ENCODE measurements at regions not wholly inside any gene's neighbourhood (a gene's known extent, or its start where the extent isn't known, plus 50 kb on each side); places are given as distances from the start of the nearest gene placed in this dataset.
"Not testable (repeated sequence)": the region's sequence is repeated elsewhere in the genome, so short reads cannot be mapped to it uniquely, and the experiment has no call there.

- Histone ChIP-seq H3K27ac (ENCODE audit: low read depth, low read length) (no peak overlapping the region), H3K36me3 (ENCODE audit: control insufficient read depth, insufficient read depth, low read length) (no peaks in the 10 kb centered on the region), H3K9me3 (ENCODE audit: control insufficient read depth, low read length) (no peaks in the 10 kb centered on the region), H3K27me3 (ENCODE audit: control insufficient read depth, insufficient read depth, low read length, poor library complexity, severe bottlenecking) (no peaks in the 10 kb centered on the region), H3K4me3 (ENCODE audit: low read length) (no peak overlapping the region), H3K9ac (ENCODE audit: extremely low read depth, low read length, poor library complexity, severe bottlenecking) (no peak overlapping the region), H3K4me1 (ENCODE audit: control insufficient read depth, insufficient read depth, low read length) (no peaks in the 10 kb centered on the region)
- Mint-ChIP-seq H3K9me3 (peaks cover 44% of the 10 kb centered on the region), H3K4me1 (no peaks in the 10 kb centered on the region), H3K27me3 (ENCODE audit: insufficient read depth) (no peaks in the 10 kb centered on the region), H3K36me3 (ENCODE audit: low read depth) (peaks cover 2% of the 10 kb centered on the region), H3K27ac (no peak overlapping the region), H3K4me3 (no peak overlapping the region)
- TF ChIP-seq, protein P1, sequence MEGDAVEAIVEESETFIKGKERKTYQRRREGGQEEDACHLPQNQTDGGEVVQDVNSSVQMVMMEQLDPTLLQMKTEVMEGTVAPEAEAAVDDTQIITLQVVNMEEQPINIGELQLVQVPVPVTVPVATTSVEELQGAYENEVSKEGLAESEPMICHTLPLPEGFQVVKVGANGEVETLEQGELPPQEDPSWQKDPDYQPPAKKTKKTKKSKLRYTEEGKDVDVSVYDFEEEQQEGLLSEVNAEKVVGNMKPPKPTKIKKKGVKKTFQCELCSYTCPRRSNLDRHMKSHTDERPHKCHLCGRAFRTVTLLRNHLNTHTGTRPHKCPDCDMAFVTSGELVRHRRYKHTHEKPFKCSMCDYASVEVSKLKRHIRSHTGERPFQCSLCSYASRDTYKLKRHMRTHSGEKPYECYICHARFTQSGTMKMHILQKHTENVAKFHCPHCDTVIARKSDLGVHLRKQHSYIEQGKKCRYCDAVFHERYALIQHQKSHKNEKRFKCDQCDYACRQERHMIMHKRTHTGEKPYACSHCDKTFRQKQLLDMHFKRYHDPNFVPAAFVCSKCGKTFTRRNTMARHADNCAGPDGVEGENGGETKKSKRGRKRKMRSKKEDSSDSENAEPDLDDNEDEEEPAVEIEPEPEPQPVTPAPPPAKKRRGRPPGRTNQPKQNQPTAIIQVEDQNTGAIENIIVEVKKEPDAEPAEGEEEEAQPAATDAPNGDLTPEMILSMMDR (conservative IDR thresholded peaks at IDR 0.05), result no peak
- 93 to 97% methylated on average over 9 to 18 of the region's 18 CpGs for WGBS, 2 experiments (ENCODE audit: insufficient coverage in 1 of 2, insufficient read length in 1 of 2)
- DNase-seq, result no peak
These were observed 442.5 kb downstream of the SPATA31D1 start for GRCh38 chr9:82431121-82431520.

GRCh38 chr9:82433290-82433931 is 444.8 kb downstream of the SPATA31D1 start:
- H3K9ac ChIP-seq (ENCODE audit: extremely low read depth, low read length, poor library complexity, severe bottlenecking); H3K4me3 ChIP-seq (ENCODE audit: low read length); H3K36me3 ChIP-seq (ENCODE audit: control insufficient read depth, insufficient read depth, low read length); H3K27me3 Mint-ChIP-seq (ENCODE audit: insufficient read depth); H3K4me1 ChIP-seq (ENCODE audit: control insufficient read depth, insufficient read depth, low read length); DNase-seq; H3K9me3 ChIP-seq (ENCODE audit: control insufficient read depth, low read length); H3K27ac ChIP-seq (ENCODE audit: low read depth, low read length); H3K27ac Mint-ChIP-seq; H3K4me3 Mint-ChIP-seq; H3K36me3 Mint-ChIP-seq (ENCODE audit: low read depth); H3K4me1 Mint-ChIP-seq; H3K27me3 ChIP-seq (ENCODE audit: control insufficient read depth, insufficient read depth, low read length, poor library complexity, severe bottlenecking): not testable (repeated sequence)
- peaks cover 51% of the 10 kb centered on the region for H3K9me3 Mint-ChIP-seq
- 94 to 96% methylated on average over 10 to 15 of the region's 15 CpGs for WGBS, 2 experiments (ENCODE audit: insufficient coverage in 1 of 2, insufficient read length in 1 of 2)

GRCh38 chr9:82436475-82436874 is 447.9 kb downstream of the SPATA31D1 start:
- no peak for DNase-seq
- WGBS, 2 experiments (ENCODE audit: insufficient coverage in 1 of 2, insufficient read length in 1 of 2), result 85 to 100% methylated on average over 1 to 2 of the region's 2 CpGs
- Mint-ChIP-seq H3K27me3 (ENCODE audit: insufficient read depth) (no peaks in the 10 kb centered on the region), H3K27ac (no peak overlapping the region), H3K4me3 (no peak overlapping the region), H3K4me1 (no peaks in the 10 kb centered on the region), H3K9me3 (peaks cover 52% of the 10 kb centered on the region), H3K36me3 (ENCODE audit: low read depth) (no peaks in the 10 kb centered on the region)
- no peak overlapping the region for H3K4me3 ChIP-seq (ENCODE audit: low read length)
- TF ChIP-seq, protein P1 (conservative IDR thresholded peaks at IDR 0.05), result no peak
- no peaks in the 10 kb centered on the region for H3K27me3 ChIP-seq (ENCODE audit: control insufficient read depth, insufficient read depth, low read length, poor library complexity, severe bottlenecking)
- H3K9me3 ChIP-seq (ENCODE audit: control insufficient read depth, low read length), result peaks cover 21% of the 10 kb centered on the region
- no peak overlapping the region for H3K27ac ChIP-seq (ENCODE audit: low read depth, low read length)
- H3K36me3 ChIP-seq (ENCODE audit: control insufficient read depth, insufficient read depth, low read length), result no peaks in the 10 kb centered on the region
- no peaks in the 10 kb centered on the region for H3K4me1 ChIP-seq (ENCODE audit: control insufficient read depth, insufficient read depth, low read length)
- H3K9ac ChIP-seq (ENCODE audit: extremely low read depth, low read length, poor library complexity, severe bottlenecking), result no peak overlapping the region

GRCh38 chr9:82437183-82437582 is 448.6 kb downstream of the SPATA31D1 start:
- WGBS, 2 experiments (ENCODE audit: insufficient coverage in 1 of 2, insufficient read length in 1 of 2), result 98 to 100% methylated on average over 1 to 3 of the region's 3 CpGs
- H3K4me3 ChIP-seq (ENCODE audit: low read length); H3K4me3 Mint-ChIP-seq; H3K27me3 Mint-ChIP-seq (ENCODE audit: insufficient read depth); H3K27me3 ChIP-seq (ENCODE audit: control insufficient read depth, insufficient read depth, low read length, poor library complexity, severe bottlenecking); H3K27ac Mint-ChIP-seq; H3K4me1 Mint-ChIP-seq; H3K9ac ChIP-seq (ENCODE audit: extremely low read depth, low read length, poor library complexity, severe bottlenecking); H3K36me3 Mint-ChIP-seq (ENCODE audit: low read depth); DNase-seq; H3K27ac ChIP-seq (ENCODE audit: low read depth, low read length); H3K36me3 ChIP-seq (ENCODE audit: control insufficient read depth, insufficient read depth, low read length); H3K4me1 ChIP-seq (ENCODE audit: control insufficient read depth, insufficient read depth, low read length): not testable (repeated sequence)
- H3K9me3 ChIP-seq (ENCODE audit: control insufficient read depth, low read length), result peaks cover 22% of the 10 kb centered on the region
- peaks cover 49% of the 10 kb centered on the region for H3K9me3 Mint-ChIP-seq
